H9 (cell line): ENCODE measurements at regions not wholly inside any gene's neighbourhood (a gene's known extent, or its start where the extent isn't known, plus 50 kb on each side); places are given as distances from the start of the nearest gene placed in this dataset.

Experiments used
- DNase-seq: peaks from one replicate; pipeline ENCODE4 v3.0.0-alpha.2; 2017
- H2AFZ ChIP-seq: one replicate; pipeline ENCODE4 v1.6.1; 2013; ENCODE audit warnings: mild to moderate bottlenecking, low read length, control low read depth, moderate library complexity
- H2AK5ac ChIP-seq: 2 replicates; pipeline ENCODE4 v1.6.1; 2013; ENCODE audit warnings: low read length, control low read depth, mixed read lengths; ENCODE audit not compliant: insufficient read length
- H2BK120ac ChIP-seq: one replicate; pipeline ENCODE4 v1.6.1; 2013; ENCODE audit warnings: low read depth, mild to moderate bottlenecking, low read length, control low read depth, inconsistent platforms; ENCODE audit not compliant: poor library complexity, severe bottlenecking
- H2BK12ac ChIP-seq: 2 replicates; pipeline ENCODE4 v1.6.1; 2013; ENCODE audit warnings: low read length, control low read depth, mixed read lengths, low read depth; ENCODE audit not compliant: insufficient read length
- H2BK15ac ChIP-seq: 2 replicates; pipeline ENCODE4 v1.6.1; 2013; ENCODE audit warnings: low read depth, low read length, control low read depth
- H2BK20ac ChIP-seq: one replicate; pipeline ENCODE4 v1.6.1; 2013; ENCODE audit warnings: low read depth, mild to moderate bottlenecking, low read length, control low read depth, inconsistent platforms; ENCODE audit not compliant: poor library complexity, severe bottlenecking
- H2BK5ac ChIP-seq: 2 replicates; pipeline ENCODE4 v1.6.1; 2013; ENCODE audit warnings: low read length, control low read depth, mixed read lengths; ENCODE audit not compliant: insufficient read length
- H3K14ac ChIP-seq: 2 replicates; pipeline ENCODE4 v1.6.1; 2013; ENCODE audit warnings: low read length, control low read depth; ENCODE audit not compliant: insufficient read depth
- H3K18ac ChIP-seq: 2 replicates; pipeline ENCODE4 v1.6.1; 2013; ENCODE audit warnings: low read depth, mild to moderate bottlenecking, mixed read lengths, low read length, control low read depth; ENCODE audit not compliant: insufficient read length
- H3K23ac ChIP-seq: 2 replicates; pipeline ENCODE4 v1.6.1; 2013; ENCODE audit warnings: low read length, control low read depth, mixed read lengths, low read depth; ENCODE audit not compliant: insufficient read length
- H3K23me2 ChIP-seq: 2 replicates; pipeline ENCODE4 v1.6.1; 2013; ENCODE audit warnings: low read depth, mild to moderate bottlenecking, mixed read lengths, low read length, control low read depth; ENCODE audit not compliant: insufficient read length, poor library complexity, severe bottlenecking
- H3K27ac ChIP-seq: 2 replicates; pipeline ENCODE4 v1.5.1; 2013; ENCODE audit warnings: low read length, control low read depth, mixed read lengths, low read depth; ENCODE audit not compliant: insufficient read length
- H3K27me3 ChIP-seq: 2 replicates; pipeline ENCODE4 v1.6.1; 2013; ENCODE audit warnings: low read length, control low read depth, inconsistent platforms; ENCODE audit not compliant: insufficient read depth
- H3K4ac ChIP-seq: 2 replicates; pipeline ENCODE4 v1.6.1; 2013; ENCODE audit warnings: low read depth, mild to moderate bottlenecking, control low read depth, inconsistent platforms, low read length, moderate library complexity
- H3K4me1 ChIP-seq: 2 replicates; pipeline ENCODE4 v1.6.1; 2013; ENCODE audit warnings: low read length, control low read depth, inconsistent platforms; ENCODE audit not compliant: insufficient read depth
- H3K4me2 ChIP-seq: 2 replicates; pipeline ENCODE4 v1.6.1; 2013; ENCODE audit warnings: low read length, control low read depth, mixed read lengths; ENCODE audit not compliant: insufficient read length, insufficient read depth
- H3K56ac ChIP-seq: 2 replicates; pipeline ENCODE4 v1.6.1; 2013; ENCODE audit warnings: low read depth, mild to moderate bottlenecking, mixed read lengths, low read length, control low read depth; ENCODE audit not compliant: insufficient read length
- H3K79me1 ChIP-seq: 2 replicates; pipeline ENCODE4 v1.6.1; 2013; ENCODE audit warnings: low read depth, mild to moderate bottlenecking, moderate library complexity, low read length, control low read depth, inconsistent platforms; ENCODE audit not compliant: insufficient read depth, poor library complexity, severe bottlenecking
- H3K79me2 ChIP-seq: 2 replicates; pipeline ENCODE4 v1.6.1; 2013; ENCODE audit warnings: low read length, control low read depth, inconsistent platforms; ENCODE audit not compliant: insufficient read depth
- H3K9ac ChIP-seq: 2 replicates; pipeline ENCODE4 v1.6.1; 2013; ENCODE audit warnings: low read length, control low read depth, mixed read lengths; ENCODE audit not compliant: insufficient read length; ENCODE audit errors: extremely low read depth
- H3K9me3 ChIP-seq: one replicate; pipeline ENCODE4 v1.6.1; 2013; ENCODE audit warnings: low read depth, low read length, inconsistent platforms; ENCODE audit not compliant: control insufficient read depth
- H3T11ph ChIP-seq: one replicate; pipeline ENCODE4 v1.6.1; 2013; ENCODE audit warnings: mild to moderate bottlenecking, low read length, control low read depth, inconsistent platforms
- H4K20me1 ChIP-seq: one replicate; pipeline ENCODE4 v1.6.1; 2013; ENCODE audit not compliant: control insufficient read depth, insufficient read length, insufficient read depth
- H4K5ac ChIP-seq: 2 replicates; pipeline ENCODE4 v1.6.1; 2013; ENCODE audit warnings: low read depth, mild to moderate bottlenecking, mixed read lengths, low read length, control low read depth; ENCODE audit not compliant: insufficient read length
- H4K8ac ChIP-seq: replicated peaks from 2 replicates; pipeline ENCODE4 v1.6.1; 2013; ENCODE audit warnings: low read length, control low read depth, mixed read lengths, low read depth; ENCODE audit not compliant: insufficient read length
- H4K91ac ChIP-seq: 2 replicates; pipeline ENCODE4 v1.6.1; 2013; ENCODE audit warnings: low read depth, mild to moderate bottlenecking, moderate library complexity, mixed read lengths, low read length, control low read depth; ENCODE audit not compliant: insufficient read length
- H3K27ac Mint-ChIP-seq, 3 experiments: 2 replicates in 2 of 3; 3 replicates in 1 of 3; pipeline ENCODE4 v1.8.0; 2020 to 2021; ENCODE audit warnings: mixed read lengths in 3 of 3, mild to moderate bottlenecking in 1 of 3, moderate library complexity in 1 of 3
- H3K27me3 Mint-ChIP-seq: 2 replicates; pipeline ENCODE4 v1.8.0; 2021; ENCODE audit warnings: low read depth, mild to moderate bottlenecking, moderate library complexity, mixed read lengths
- H3K36me3 Mint-ChIP-seq, 3 experiments: 2 replicates in 2 of 3; 3 replicates in 1 of 3; pipeline ENCODE4 v1.8.0; 2020 to 2021; ENCODE audit warnings: low read depth in 3 of 3, mixed read lengths in 3 of 3; ENCODE audit not compliant: insufficient read depth in 1 of 3
- H3K4me1 Mint-ChIP-seq, 2 experiments: 2 replicates each; pipeline ENCODE4 v1.8.0; 2020; ENCODE audit warnings: mixed read lengths in 2 of 2
- H3K4me3 Mint-ChIP-seq, 2 experiments: 2 replicates in 1 of 2; 3 replicates in 1 of 2; pipeline ENCODE4 v1.8.0; 2020 to 2021; ENCODE audit warnings: mild to moderate bottlenecking in 2 of 2, mixed read lengths in 2 of 2, moderate library complexity in 1 of 2
- H3K9me3 Mint-ChIP-seq, 2 experiments: 2 replicates in 1 of 2; 3 replicates in 1 of 2; pipeline ENCODE4 v1.8.0; 2020; ENCODE audit warnings: mild to moderate bottlenecking in 2 of 2, mixed read lengths in 2 of 2, moderate library complexity in 1 of 2
- CTCF ChIP-seq: fragments of 200-600 bp; sonication (generic); conservative IDR thresholded peaks from 3 replicates; pipeline ENCODE4 v1.8.0; 2021; ENCODE audit warnings: antibody characterized with exemption, mild to moderate bottlenecking
- WGBS: extraction: QIAGEN DNeasy Blood & Tissue Kit; methylation state at CpG from one replicate; pipeline ENCODE4 v1.1.7; 2013; ENCODE audit warnings: missing lambda C conversion rate, low lambda C conversion rate, mixed read lengths; ENCODE audit not compliant: insufficient read length; ENCODE audit errors: extremely low coverage; 5-methylcytosine and 5-hydroxymethylcytosine counted together

DNA sequence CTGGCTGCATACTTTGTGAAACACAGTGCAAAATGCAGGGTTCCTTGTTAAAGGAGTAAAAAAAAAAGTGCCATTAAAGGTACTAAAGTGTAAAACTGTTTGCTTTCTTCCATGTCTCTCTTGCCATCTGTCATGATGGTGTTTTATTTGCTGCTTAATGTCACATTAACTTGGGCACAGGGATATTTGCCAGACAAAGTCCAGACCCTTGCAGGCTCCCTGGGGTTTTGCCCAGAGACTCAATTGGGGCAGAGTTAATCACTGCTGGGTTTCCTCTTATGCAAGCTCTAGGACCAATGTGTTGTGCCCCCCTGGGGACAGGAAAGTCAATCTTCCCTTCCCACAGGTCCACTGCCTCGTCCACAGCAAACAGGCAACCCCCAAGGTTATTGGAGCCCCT lies 274.3 kb upstream of the SGCD start:
- no peak overlapping the region for H4K5ac ChIP-seq
- no peak overlapping the region for H3K27ac ChIP-seq
- H3K23ac ChIP-seq, result no peak overlapping the region
- no peak overlapping the region for H2BK15ac ChIP-seq
- H2BK120ac ChIP-seq, result no peak overlapping the region
- H4K20me1 ChIP-seq, result no peaks in the 10 kb centered on the region
- H2BK5ac ChIP-seq, result no peak overlapping the region
- no peaks in the 10 kb centered on the region for H3K27me3 ChIP-seq
- H3K9me3 Mint-ChIP-seq, result no peaks in the 10 kb centered on the region; a peak in 2 of 5 replicates
- H2AFZ ChIP-seq, result no peak overlapping the region
- H2BK12ac ChIP-seq, result no peak overlapping the region
- H3K27me3 Mint-ChIP-seq, result no peaks in the 10 kb centered on the region
- H3K27ac Mint-ChIP-seq, result no peak overlapping the region
- H3K9ac ChIP-seq, result no peak overlapping the region
- H3T11ph ChIP-seq, result no peak overlapping the region
- no peak overlapping the region for H3K18ac ChIP-seq
- no peaks in the 10 kb centered on the region for H3K23me2 ChIP-seq
- H3K4me1 Mint-ChIP-seq, result peaks cover 8 to 9% of the 10 kb centered on the region in 2 experiments; a peak in 3 of 4 replicates
- no peaks in the 10 kb centered on the region for H3K36me3 Mint-ChIP-seq
- H3K56ac ChIP-seq, result no peak overlapping the region
- H3K4ac ChIP-seq, result no peak overlapping the region
- no peaks in the 10 kb centered on the region for H3K79me2 ChIP-seq
- no peak overlapping the region for H2AK5ac ChIP-seq
- no peaks in the 10 kb centered on the region for H3K4me1 ChIP-seq
- no peak for TF ChIP-seq CTCF
- no peak overlapping the region for H2BK20ac ChIP-seq
- H3K4me2 ChIP-seq, result no peak overlapping the region
- no CpG with 5 or more reads among the region's 1 CpG for WGBS
- H3K14ac ChIP-seq, result no peak overlapping the region
- no peaks in the 10 kb centered on the region for H3K9me3 ChIP-seq
- H4K8ac ChIP-seq, result no peak overlapping the region
- no peak overlapping the region for H4K91ac ChIP-seq
- DNase-seq, result no peak
- no peak overlapping the region for H3K4me3 Mint-ChIP-seq
- H3K79me1 ChIP-seq, result no peaks in the 10 kb centered on the region
